A549 (cell line): ENCODE measurements at regions not wholly inside any gene's neighbourhood (a gene's known extent, or its start where the extent isn't known, plus 50 kb on each side); places are given as distances from the start of the nearest gene placed in this dataset.

Experiments used
- ATAC-seq, 2 experiments: fragments of 200-7000 bp in 1 of 2; fragments of >200 bp in 1 of 2; cut with Nextera tagmentation in 1 of 2; cut with Tn5 transposase in 1 of 2; 3 replicates each; pipeline versions ENCODE4 v1.8.0 to v1.9.1; 2018 to 2020; ENCODE audit warnings: mild to moderate bottlenecking in 1 of 2, moderate library complexity in 1 of 2
- CTCF ChIA-PET: fragments of 300-600 bp; sonication (Branson Sonifier 250); formaldehyde crosslinking; extraction: SDS; loops from one replicate; lab custom pipeline; 2021; ENCODE audit warnings: antibody characterized with exemption, inconsistent platforms; lab: Yijun Ruan, JAX
- POLR2A ChIA-PET: fragments of 350-600 bp; formaldehyde crosslinking; extraction: SDS; loops from one replicate; lab custom pipeline; 2021; ENCODE audit warnings: antibody characterized with exemption, inconsistent platforms; lab: Yijun Ruan, JAX
- DNase-seq, 2 experiments: peaks; one replicate each; pipeline versions ENCODE4 v3.0.0 to v3.0.0-alpha.2; 2011 to 2016; ENCODE audit warnings: low read depth in 1 of 2, low spot score in 1 of 2
- FAIRE-seq: peaks from 2 replicates; lab custom pipeline; 2011; peaks lifted over from hg19 to GRCh38; lab: Jason Lieb, UNC
- H3K27ac ChIP-seq, 2 experiments: fragments of >200 bp; sonication (Bioruptor Twin); formaldehyde crosslinking; 3 replicates each; pipeline ENCODE4 v1.5.1; 2016 to 2017
- H3K4me1 ChIP-seq: fragments of >200 bp; sonication (Bioruptor Twin); formaldehyde crosslinking; 3 replicates; pipeline ENCODE4 v1.6.1; 2016
- H3K4me2 ChIP-seq: fragments of >200 bp; sonication (Bioruptor Twin); formaldehyde crosslinking; 3 replicates; pipeline ENCODE4 v1.6.1; 2016
- H3K4me3 ChIP-seq: fragments of >200 bp; sonication (Bioruptor Twin); formaldehyde crosslinking; 3 replicates; pipeline ENCODE4 v1.5.1; 2016
- H3K9me3 ChIP-seq: fragments of >200 bp; sonication (Bioruptor Twin); formaldehyde crosslinking; 3 replicates; pipeline ENCODE4 v1.6.1; 2016
- BHLHE40 ChIP-seq: IDR thresholded peaks from 2 replicates; pipeline ENCODE4 v1.6.1; 2012; ENCODE audit warnings: low read depth, low read length, inconsistent platforms
- CHD2 ChIP-seq: fragments of 150-350 bp; IDR thresholded peaks from 2 replicates; pipeline ENCODE4 v1.6.1; 2014; ENCODE audit warnings: low read length; ENCODE audit not compliant: partially characterized antibody
- CTCF ChIP-seq: fragments of >200 bp; sonication (Bioruptor Twin); formaldehyde crosslinking; IDR thresholded peaks from 3 replicates; pipeline ENCODE4 v1.5.1; 2016
- E2F6 ChIP-seq: IDR thresholded peaks from 2 replicates; pipeline ENCODE4 v1.6.1; 2012; ENCODE audit warnings: low read depth, borderline replicate concordance
- ELK1 ChIP-seq: fragments of 150-350 bp; IDR thresholded peaks from 2 replicates; pipeline ENCODE4 v1.6.1; 2014; ENCODE audit warnings: low read depth, mild to moderate bottlenecking, low read length
- FOSB ChIP-seq: fragments of 250-450 bp; sonication (Bioruptor Pico); IDR thresholded peaks from 2 replicates; pipeline ENCODE4 v1.5.0; 2020; ENCODE audit warnings: mild to moderate bottlenecking, moderate library complexity
- HOXA7 ChIP-seq: fragments of 250-450 bp; sonication (Bioruptor Pico); IDR thresholded peaks from 2 replicates; pipeline ENCODE4 v1.5.0; 2020; ENCODE audit warnings: mild to moderate bottlenecking, moderate library complexity
- KDM1A ChIP-seq: fragments of 200-600 bp; sonication (generic); IDR thresholded peaks from 2 replicates; pipeline ENCODE4 v1.6.1; 2016; ENCODE audit warnings: low read depth, mild to moderate bottlenecking
- KDM5A ChIP-seq: fragments of 200-600 bp; sonication (generic); IDR thresholded peaks from 2 replicates; pipeline ENCODE4 v1.6.1; 2016; ENCODE audit warnings: antibody characterized with exemption, mild to moderate bottlenecking
- NR3C1 ChIP-seq: fragments of >200 bp; sonication (Bioruptor Twin); formaldehyde crosslinking; IDR thresholded peaks from 3 replicates; pipeline ENCODE4 v1.6.1; 2017
- POLR2A ChIP-seq: IDR thresholded peaks from 2 replicates; pipeline ENCODE4 v1.6.1; 2012; ENCODE audit warnings: mild to moderate bottlenecking, low read length
- RAD21 ChIP-seq, 2 experiments: fragments of >200 bp in 1 of 2; sonication (Bioruptor Twin) in 1 of 2; formaldehyde crosslinking in 1 of 2; IDR thresholded peaks in 1 of 2; conservative IDR thresholded peaks in 1 of 2; 2 replicates in 1 of 2; 3 replicates in 1 of 2; pipeline ENCODE4 v1.6.1; 2012 to 2018; ENCODE audit warnings: inconsistent platforms in 1 of 2
- REST ChIP-seq: fragments of 200-600 bp; sonication (generic); IDR thresholded peaks from 2 replicates; pipeline ENCODE4 v1.6.1; 2016; ENCODE audit warnings: antibody characterized with exemption, mild to moderate bottlenecking, moderate library complexity
- TFCP2L1 ChIP-seq: fragments of 250-450 bp; sonication (Bioruptor Pico); IDR thresholded peaks from 2 replicates; pipeline ENCODE4 v1.5.0; 2021; ENCODE audit warnings: mild to moderate bottlenecking
- USF2 ChIP-seq: fragments of 450-650 bp; IDR thresholded peaks from 2 replicates; pipeline ENCODE4 v1.6.1; 2014; ENCODE audit warnings: antibody characterized with exemption
- ZNF302 ChIP-seq: fragments of 250-450 bp; sonication (Bioruptor Pico); IDR thresholded peaks from 2 replicates; pipeline ENCODE4 v1.9.0; 2021; ENCODE audit warnings: inconsistent platforms, mild to moderate bottlenecking, moderate library complexity
- ZSCAN20 ChIP-seq: fragments of 250-450 bp; sonication (Bioruptor Pico); IDR thresholded peaks from 2 replicates; pipeline ENCODE4 v1.8.0; 2022; ENCODE audit warnings: mild to moderate bottlenecking, moderate library complexity
- WGBS: methylation state at CpG from one replicate; pipeline ENCODE4 v1.1.6; 2017; ENCODE audit errors: missing lambda C conversion rate; 5-methylcytosine and 5-hydroxymethylcytosine counted together

- TF ChIP-seq TFCP2L1 (no peak), CTCF (no peak), BHLHE40 (no peak), ELK1 (no peak), KDM1A (no peak), NR3C1 (no peak), E2F6 (no peak), FOSB (CRISPR knock-in tag) (no peak), POLR2A (no peak), HOXA7 (CRISPR knock-in tag) (no peak), RAD21 (conservative IDR thresholded peaks at IDR 0.05 in 1 of 2, IDR thresholded peaks at IDR 0.05 in 1 of 2) (no peak), REST (no peak), CHD2 (no peak)
- ATAC-seq (no peak), DNase-seq (no peak), FAIRE-seq (no peak)
- POLR2A ChIA-PET = no interaction called here
- CTCF ChIA-PET = no interaction called here
- no peaks in the 10 kb centered on the region for H3K4me1 ChIP-seq
- WGBS = 18% methylated on average over 1 of the region's 1 CpG
- H3K27ac ChIP-seq = no peak overlapping the region
- no peak overlapping the region for H3K4me2 ChIP-seq
- no peaks in the 10 kb centered on the region for H3K9me3 ChIP-seq
- no peak overlapping the region for H3K4me3 ChIP-seq
Measured at GRCh38 chrX:44422631-44423030, 79.2 kb upstream of the EFHC2 start.

- H3K27ac ChIP-seq = no peak overlapping the region
- ATAC-seq = no peak
- ChIA-PET POLR2A (no interaction called here), CTCF (interaction anchor here (0.6 kb wide), 2 partner anchors 37 to 330 kb away, joined by 3 read pairs; no protein-coding TSS in a partner anchor)
- H3K4me2 ChIP-seq = no peak overlapping the region
- peak; percentile 54 for FAIRE-seq
- no peaks in the 10 kb centered on the region for H3K4me1 ChIP-seq
- no peak overlapping the region for H3K4me3 ChIP-seq
- no peaks in the 10 kb centered on the region for H3K9me3 ChIP-seq
- TF ChIP-seq USF2 (no peak), ZNF302 (CRISPR knock-in tag) (no peak), KDM5A (no peak), KDM1A (no peak), ZSCAN20 (CRISPR knock-in tag) (no peak)
- DNase-seq = no peak
- WGBS = 62% methylated on average over 2 of the region's 4 CpGs
Measured at GRCh38 chrX:44415639-44416386, 72.3 kb upstream of the EFHC2 start.
